Sigmoid colon (tissue), 6 donors: ENCODE measurements at regions not wholly inside any gene's neighbourhood (a gene's known extent, or its start where the extent isn't known, plus 50 kb on each side); places are given as distances from the start of the nearest gene placed in this dataset.

Experiments
- DNase-seq: peaks from one replicate; pipeline ENCODE4 v3.0.0-alpha.2; 2019
- H3K27ac ChIP-seq, 4 donors: fragments of 200-600 bp; sonication (generic); one replicate each; pipeline ENCODE4 v1.5.1; 2016 to 2019; ENCODE audit warnings: mild to moderate bottlenecking in 1 of 4
- H3K27me3 ChIP-seq, 3 donors: fragments of 200-600 bp; sonication (generic); one replicate each; pipeline ENCODE4 v1.5.1; 2019; ENCODE audit warnings: mild to moderate bottlenecking in 1 of 3
- H3K36me3 ChIP-seq, 4 donors: fragments of 200-600 bp; sonication (generic); one replicate each; pipeline ENCODE4 v1.5.1; 2016 to 2019
- H3K4me1 ChIP-seq, 4 donors: fragments of 200-600 bp; sonication (generic); one replicate each; pipeline ENCODE4 v1.5.1; 2017 to 2019
- H3K4me3 ChIP-seq, 4 donors: fragments of 200-600 bp; sonication (generic); one replicate each; pipeline ENCODE4 v1.5.1; 2017 to 2019; ENCODE audit warnings: mild to moderate bottlenecking in 2 of 4, moderate library complexity in 1 of 4
- H3K9me3 ChIP-seq, 4 donors: fragments of 200-600 bp in 3 of 4; sonication (generic) in 3 of 4; one replicate each; pipeline versions ENCODE4 v1.5.1 to v1.6.1; 2013 to 2019
- EP300 ChIP-seq, 4 donors: sonication (generic); formaldehyde crosslinking; IDR thresholded peaks; one replicate each; pipeline ENCODE4 v1.6.1; 2017; ENCODE audit warnings: antibody characterized with exemption in 4 of 4
- POLR2A ChIP-seq, 2 donors: fragments of 450-650 bp; IDR thresholded peaks; one replicate each; pipeline ENCODE4 v1.6.1; 2016; ENCODE audit warnings: antibody characterized with exemption in 2 of 2, mild to moderate bottlenecking in 2 of 2, moderate library complexity in 2 of 2
- POLR2AphosphoS5 ChIP-seq, 4 donors: sonication (generic); formaldehyde crosslinking; IDR thresholded peaks; one replicate each; pipeline ENCODE4 v1.6.1; 2017; ENCODE audit warnings: antibody characterized with exemption in 4 of 4
- WGBS, 2 donors: extraction: QIAGEN DNeasy Blood & Tissue Kit; methylation state at CpG; one replicate each; pipeline ENCODE4 v1.1.7; 2013; 5-methylcytosine and 5-hydroxymethylcytosine counted together
- intact Hi-C: fragments of 100-400 bp; cut with DNase I; formaldehyde crosslinking; loops from one replicate; pipeline ENCODE4 v1.15.1; 2023
- TF ChIP-seq, protein P1 (sequence below), 4 experiments: fragments of 450-650 bp in 3 of 4; fragments of 200-600 bp in 1 of 4; IDR thresholded peaks; one replicate each; pipeline ENCODE4 v1.5.1; 2016 to 2019; ENCODE audit warnings: antibody characterized with exemption in 4 of 4, mild to moderate bottlenecking in 3 of 4, moderate library complexity in 2 of 4
- donor health status: healthy with polysubstance abuse.
- donor health status: healthy.

GRCh38 chr4:104881136-104881886 is 265.4 kb upstream of the TET2 start:
- no peak overlapping the region for H3K27ac ChIP-seq
- H3K4me3 ChIP-seq, result no peak overlapping the region
- no peaks in the 10 kb centered on the region for H3K36me3 ChIP-seq
- intact Hi-C loops, result no loop called here
- H3K4me1 ChIP-seq, result no peaks in the 10 kb centered on the region
- TF ChIP-seq, protein P1, sequence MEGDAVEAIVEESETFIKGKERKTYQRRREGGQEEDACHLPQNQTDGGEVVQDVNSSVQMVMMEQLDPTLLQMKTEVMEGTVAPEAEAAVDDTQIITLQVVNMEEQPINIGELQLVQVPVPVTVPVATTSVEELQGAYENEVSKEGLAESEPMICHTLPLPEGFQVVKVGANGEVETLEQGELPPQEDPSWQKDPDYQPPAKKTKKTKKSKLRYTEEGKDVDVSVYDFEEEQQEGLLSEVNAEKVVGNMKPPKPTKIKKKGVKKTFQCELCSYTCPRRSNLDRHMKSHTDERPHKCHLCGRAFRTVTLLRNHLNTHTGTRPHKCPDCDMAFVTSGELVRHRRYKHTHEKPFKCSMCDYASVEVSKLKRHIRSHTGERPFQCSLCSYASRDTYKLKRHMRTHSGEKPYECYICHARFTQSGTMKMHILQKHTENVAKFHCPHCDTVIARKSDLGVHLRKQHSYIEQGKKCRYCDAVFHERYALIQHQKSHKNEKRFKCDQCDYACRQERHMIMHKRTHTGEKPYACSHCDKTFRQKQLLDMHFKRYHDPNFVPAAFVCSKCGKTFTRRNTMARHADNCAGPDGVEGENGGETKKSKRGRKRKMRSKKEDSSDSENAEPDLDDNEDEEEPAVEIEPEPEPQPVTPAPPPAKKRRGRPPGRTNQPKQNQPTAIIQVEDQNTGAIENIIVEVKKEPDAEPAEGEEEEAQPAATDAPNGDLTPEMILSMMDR (IDR thresholded peaks at IDR 0.05), result no peak
- TF ChIP-seq EP300 (IDR thresholded peaks at IDR 0.05) (no peak), POLR2AphosphoS5 (IDR thresholded peaks at IDR 0.05) (no peak), POLR2A (IDR thresholded peaks at IDR 0.05) (no peak)
- H3K27me3 ChIP-seq, result no peaks in the 10 kb centered on the region
- H3K9me3 ChIP-seq, result no peaks in the 10 kb centered on the region
- DNase-seq, result no peak
- 87 to 89% methylated on average over 1 of the region's 1 CpG for WGBS, 2 donors

DNA sequence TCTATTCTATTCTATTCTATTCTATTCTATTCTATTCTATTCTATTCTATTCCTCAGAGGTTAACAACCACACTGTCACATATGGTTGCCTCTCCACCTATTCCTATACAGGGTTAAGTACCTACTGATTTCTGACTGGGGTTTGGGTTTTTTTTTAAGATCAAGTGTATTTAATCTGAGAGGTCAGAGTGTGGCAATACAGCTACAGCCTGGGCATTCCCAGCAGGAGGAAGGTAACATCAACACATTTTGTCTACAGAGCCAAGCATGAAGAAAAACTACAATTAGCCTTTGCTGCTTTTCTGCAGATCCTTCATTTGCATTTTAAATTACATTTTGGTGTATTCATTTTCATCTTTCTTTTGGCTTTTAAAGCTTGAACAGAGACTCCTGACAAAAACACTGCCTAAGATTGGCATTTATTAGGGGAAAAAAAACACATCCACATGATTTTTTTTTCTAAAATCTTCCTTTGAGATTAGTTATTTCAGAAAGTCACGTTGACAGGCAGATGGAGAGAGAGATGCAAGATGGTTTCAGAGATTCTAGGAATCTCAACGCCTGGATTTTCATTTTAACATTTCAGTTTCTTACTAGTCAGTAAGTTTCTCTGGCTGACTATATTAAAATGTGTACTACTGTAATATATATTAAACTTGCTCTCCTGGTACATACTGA is 255.9 kb upstream of the TET2 start:
- H3K27ac ChIP-seq, result no peak overlapping the region
- no peaks in the 10 kb centered on the region for H3K27me3 ChIP-seq
- H3K4me1 ChIP-seq, result no peaks in the 10 kb centered on the region
- no peak overlapping the region for H3K4me3 ChIP-seq
- H3K9me3 ChIP-seq, result no peaks in the 10 kb centered on the region
- no peak for DNase-seq
- 69 to 75% methylated on average over 2 of the region's 2 CpGs for WGBS, 2 donors
- H3K36me3 ChIP-seq, result no peaks in the 10 kb centered on the region
- intact Hi-C loops, result no loop called here
- TF ChIP-seq POLR2A (IDR thresholded peaks at IDR 0.05) (no peak), EP300 (IDR thresholded peaks at IDR 0.05) (no peak), POLR2AphosphoS5 (IDR thresholded peaks at IDR 0.05) (no peak)
- TF ChIP-seq, protein P1 (IDR thresholded peaks at IDR 0.05), result no peak

DNA sequence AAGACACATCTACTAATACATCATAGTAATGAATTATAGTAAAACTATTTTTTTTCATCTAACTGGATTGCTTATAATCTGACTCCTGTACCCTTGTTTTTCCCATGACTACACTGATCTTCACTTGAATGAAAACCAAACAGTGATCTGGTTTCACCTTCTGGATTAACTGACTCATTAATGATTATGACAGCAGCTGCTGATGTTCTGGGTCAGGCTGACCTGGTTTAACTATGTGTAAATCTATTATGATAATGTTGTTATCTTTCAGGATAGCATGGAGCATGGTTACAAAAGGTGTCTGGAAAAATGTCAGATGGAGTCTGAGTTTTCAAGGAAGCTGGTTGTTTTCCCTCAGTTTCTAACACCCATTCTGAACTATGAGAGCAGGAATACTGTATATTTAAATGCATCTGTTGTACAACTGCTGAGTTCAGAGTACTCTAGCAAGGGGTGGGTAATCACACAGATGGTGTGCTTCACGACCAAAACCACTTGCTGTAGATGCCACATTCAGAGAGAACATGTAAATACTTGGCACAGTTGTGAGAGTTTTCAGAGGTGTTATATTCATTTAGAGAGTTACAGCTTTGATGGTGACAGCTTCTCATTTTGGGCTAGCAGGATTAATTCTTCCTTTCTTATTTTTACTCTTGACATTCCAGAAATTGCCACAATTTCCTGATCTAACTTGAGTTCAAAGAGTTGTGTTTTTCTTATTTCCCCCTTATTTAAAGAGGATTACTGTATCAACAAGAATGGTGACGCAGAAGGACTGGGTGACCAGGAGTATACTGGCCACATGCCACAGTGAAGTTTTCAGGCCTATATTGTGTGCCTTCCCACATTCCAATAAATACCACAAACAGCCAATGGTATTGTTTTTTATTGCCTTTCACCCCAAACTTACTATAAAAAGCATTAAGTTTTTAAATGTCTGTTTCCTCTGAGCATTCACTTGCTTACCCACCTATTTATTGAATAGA is 249.7 kb upstream of the TET2 start:
- H3K27ac ChIP-seq, result no peak overlapping the region
- TF ChIP-seq POLR2AphosphoS5 (IDR thresholded peaks at IDR 0.05) (no peak), EP300 (IDR thresholded peaks at IDR 0.05) (no peak), POLR2A (IDR thresholded peaks at IDR 0.05) (no peak)
- TF ChIP-seq, protein P1 (IDR thresholded peaks at IDR 0.05), result no peak
- no peaks in the 10 kb centered on the region for H3K27me3 ChIP-seq
- H3K9me3 ChIP-seq, result no peaks in the 10 kb centered on the region
- H3K4me1 ChIP-seq, result no peaks in the 10 kb centered on the region
- DNase-seq, result no peak
- H3K4me3 ChIP-seq, result no peak overlapping the region
- no peaks in the 10 kb centered on the region for H3K36me3 ChIP-seq
- intact Hi-C loops, result no loop called here
- WGBS, 2 donors, result 61 to 70% methylated on average over 2 of the region's 2 CpGs

- intact Hi-C loops, result no loop called here
- no peaks in the 10 kb centered on the region for H3K27me3 ChIP-seq
- H3K36me3 ChIP-seq, result no peaks in the 10 kb centered on the region
- WGBS, 2 donors, result 92 to 93% methylated on average over 4 of the region's 4 CpGs
- no peak for DNase-seq
- no peak for TF ChIP-seq POLR2AphosphoS5 (IDR thresholded peaks at IDR 0.05)
- no peak for TF ChIP-seq POLR2A (IDR thresholded peaks at IDR 0.05)
- TF ChIP-seq, protein P1 (IDR thresholded peaks at IDR 0.05), result no peak
- no peak for TF ChIP-seq EP300 (IDR thresholded peaks at IDR 0.05)
- no peaks in the 10 kb centered on the region for H3K4me1 ChIP-seq
- H3K27ac ChIP-seq, result no peak overlapping the region
- no peak overlapping the region for H3K4me3 ChIP-seq
- H3K9me3 ChIP-seq, result no peaks in the 10 kb centered on the region
Observed at GRCh38 chr4:104899863-104900262, 246.8 kb upstream of the TET2 start.
